GM06990 (cell line): ENCODE measurements at regions not wholly inside any gene's neighbourhood (a gene's known extent, or its start where the extent isn't known, plus 50 kb on each side); places are given as distances from the start of the nearest gene placed in this dataset.

Experiments
- DNase-seq: peaks from one replicate; pipeline ENCODE4 v3.0.0-alpha.2; 2011; ENCODE audit not compliant: insufficient read length; ENCODE audit errors: extremely low read depth
- H3K27me3 ChIP-seq: replicated peaks from 2 replicates; pipeline ENCODE4 v1.6.0; 2011; ENCODE audit warnings: low read length; ENCODE audit not compliant: control insufficient read depth, insufficient read depth
- H3K36me3 ChIP-seq: 2 replicates; pipeline ENCODE4 v1.5.1; 2011; ENCODE audit warnings: low read length; ENCODE audit not compliant: control insufficient read depth, insufficient read depth
- H3K4me3 ChIP-seq: replicated peaks from 2 replicates; pipeline ENCODE4 v1.5.1; 2011; ENCODE audit warnings: low read depth, mild to moderate bottlenecking, control low read depth, low read length
- TF ChIP-seq, protein P1 (sequence below): IDR thresholded peaks from 2 replicates; pipeline ENCODE4 v1.5.1; 2011; ENCODE audit warnings: low read length, control low read depth, mild to moderate bottlenecking, inconsistent platforms; ENCODE audit not compliant: insufficient read depth, poor library complexity, severe bottlenecking

DNA sequence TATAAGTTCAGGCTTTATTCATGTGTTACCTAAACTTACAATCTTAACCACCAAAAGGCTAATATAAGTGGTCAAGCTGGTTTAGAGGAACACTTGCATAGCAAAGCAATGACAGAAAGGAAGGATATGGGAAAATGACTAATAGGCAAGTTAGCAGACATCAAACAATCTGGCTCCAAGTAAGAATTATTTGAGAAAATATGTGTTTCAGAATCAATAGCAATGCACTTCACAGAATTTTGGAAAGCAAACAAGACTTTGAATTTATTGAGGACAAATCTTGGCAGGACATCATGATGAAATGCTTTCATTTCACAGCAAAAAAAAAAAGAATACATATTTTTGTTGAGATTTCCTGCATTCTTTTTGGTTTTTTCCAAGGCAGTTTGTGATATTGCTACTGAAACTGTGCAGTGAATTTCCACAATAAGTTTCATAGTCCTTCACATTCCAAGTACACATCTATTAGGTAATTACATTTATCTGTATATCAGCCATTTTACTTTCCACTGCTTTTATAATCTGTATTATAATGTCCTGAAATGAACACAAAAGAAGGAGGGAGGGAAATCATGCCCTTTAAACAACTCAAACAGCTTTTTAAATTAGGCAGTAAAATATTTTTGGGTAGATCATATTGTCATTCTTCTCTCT lies 417.9 kb downstream of the NR2F1-AS1 start:
- Histone ChIP-seq H3K4me3 (no peak overlapping the region), H3K36me3 (no peaks in the 10 kb centered on the region), H3K27me3 (no peaks in the 10 kb centered on the region; the same call in 1 of the 2 replicates)
- TF ChIP-seq, protein P1, sequence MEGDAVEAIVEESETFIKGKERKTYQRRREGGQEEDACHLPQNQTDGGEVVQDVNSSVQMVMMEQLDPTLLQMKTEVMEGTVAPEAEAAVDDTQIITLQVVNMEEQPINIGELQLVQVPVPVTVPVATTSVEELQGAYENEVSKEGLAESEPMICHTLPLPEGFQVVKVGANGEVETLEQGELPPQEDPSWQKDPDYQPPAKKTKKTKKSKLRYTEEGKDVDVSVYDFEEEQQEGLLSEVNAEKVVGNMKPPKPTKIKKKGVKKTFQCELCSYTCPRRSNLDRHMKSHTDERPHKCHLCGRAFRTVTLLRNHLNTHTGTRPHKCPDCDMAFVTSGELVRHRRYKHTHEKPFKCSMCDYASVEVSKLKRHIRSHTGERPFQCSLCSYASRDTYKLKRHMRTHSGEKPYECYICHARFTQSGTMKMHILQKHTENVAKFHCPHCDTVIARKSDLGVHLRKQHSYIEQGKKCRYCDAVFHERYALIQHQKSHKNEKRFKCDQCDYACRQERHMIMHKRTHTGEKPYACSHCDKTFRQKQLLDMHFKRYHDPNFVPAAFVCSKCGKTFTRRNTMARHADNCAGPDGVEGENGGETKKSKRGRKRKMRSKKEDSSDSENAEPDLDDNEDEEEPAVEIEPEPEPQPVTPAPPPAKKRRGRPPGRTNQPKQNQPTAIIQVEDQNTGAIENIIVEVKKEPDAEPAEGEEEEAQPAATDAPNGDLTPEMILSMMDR: no peak
- DNase-seq: no peak

DNA sequence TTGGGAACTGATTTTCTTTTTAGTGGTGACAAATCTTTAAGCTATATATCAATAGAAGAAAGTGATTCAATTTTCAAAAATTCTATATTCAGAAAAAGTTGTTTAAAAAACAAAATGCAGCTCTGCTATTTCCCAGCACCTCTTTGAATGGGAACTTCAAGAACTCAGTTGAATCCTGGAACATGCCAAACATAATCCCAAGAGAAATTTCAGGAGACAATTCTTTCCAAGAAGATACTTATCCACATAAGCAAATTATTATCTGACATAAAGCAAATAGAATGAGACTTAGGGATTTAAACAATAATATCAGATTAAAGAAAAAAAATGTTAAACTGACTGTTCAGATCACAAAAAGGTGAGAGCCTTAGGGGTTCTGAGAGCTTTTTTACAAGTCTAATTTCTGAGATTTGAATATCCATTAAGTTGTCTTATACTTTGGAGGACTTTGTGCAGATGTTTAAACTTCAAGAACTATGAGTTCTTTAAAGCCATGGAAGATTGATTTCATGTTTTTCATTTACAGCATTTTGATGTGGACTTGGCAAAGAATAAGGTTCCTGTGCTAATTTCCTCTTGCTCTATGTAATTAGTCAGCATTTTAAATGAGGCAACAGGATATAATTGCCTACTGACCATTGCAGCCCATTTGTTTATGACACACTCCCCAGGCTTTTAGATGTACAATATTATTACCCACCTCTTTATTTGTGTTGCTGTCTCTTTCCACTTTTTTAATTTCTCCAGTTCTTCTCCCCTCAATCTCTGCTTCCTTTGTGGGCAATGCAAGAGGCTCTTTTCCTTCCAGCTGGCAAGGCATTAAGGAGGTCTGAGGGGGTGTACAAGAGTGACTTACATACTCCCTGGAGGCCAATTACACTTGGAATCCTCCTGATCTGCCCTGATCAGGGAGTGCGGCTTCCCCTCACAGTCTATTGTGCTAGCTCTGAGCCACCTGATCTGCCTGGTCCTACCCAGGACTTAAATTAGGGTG lies 419.1 kb downstream of the NR2F1-AS1 start:
- H3K4me3 ChIP-seq: no peak overlapping the region
- DNase-seq: no peak
- no peaks in the 10 kb centered on the region; the same call in 1 of the 2 replicates for H3K27me3 ChIP-seq
- H3K36me3 ChIP-seq: no peaks in the 10 kb centered on the region
- TF ChIP-seq, protein P1: no peak

DNA sequence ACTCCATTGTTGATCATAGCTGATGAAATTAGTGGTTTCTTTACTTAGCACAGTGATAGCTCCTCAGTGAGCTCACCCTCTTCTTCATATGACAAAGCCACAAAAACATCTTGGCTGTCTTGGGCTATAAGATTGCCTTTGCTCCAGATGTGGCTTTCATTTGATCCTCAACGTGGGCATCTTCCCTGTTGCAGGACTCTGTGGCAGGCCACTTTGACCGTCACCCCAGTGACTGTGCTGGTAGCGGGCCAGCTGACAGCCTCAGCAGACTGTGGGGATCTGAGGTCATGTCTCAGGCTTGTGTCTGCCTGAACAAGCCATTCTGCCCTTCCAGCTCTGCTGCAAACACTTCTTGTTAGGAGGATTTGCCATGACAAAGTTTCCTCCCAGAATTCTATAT lies 422.2 kb downstream of the NR2F1-AS1 start:
- TF ChIP-seq, protein P1: no peak
- Histone ChIP-seq H3K27me3 (no peaks in the 10 kb centered on the region; the same call in 1 of the 2 replicates), H3K36me3 (no peaks in the 10 kb centered on the region), H3K4me3 (no peak overlapping the region)
- DNase-seq: no peak

DNA sequence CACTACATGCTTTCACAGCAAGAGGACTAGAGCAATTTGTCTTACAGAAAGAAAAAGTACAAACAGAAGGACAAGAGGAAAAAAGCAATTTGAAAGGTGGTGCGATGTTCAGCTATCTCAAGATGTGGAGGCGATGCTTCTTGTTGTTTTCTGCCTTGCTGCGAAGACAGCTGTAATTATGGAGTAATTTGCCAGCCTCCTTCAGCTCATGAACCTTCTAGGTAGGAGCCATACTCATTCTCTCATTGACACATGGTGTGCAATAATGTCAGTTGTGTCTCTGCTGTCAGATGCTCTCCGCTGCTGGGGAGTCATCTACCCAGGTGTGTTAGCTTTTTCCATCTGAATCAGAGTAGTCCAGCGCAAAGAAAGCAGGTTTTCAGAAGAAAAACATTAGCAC lies 424.5 kb downstream of the NR2F1-AS1 start:
- TF ChIP-seq, protein P1: no peak
- DNase-seq: no peak

DNA sequence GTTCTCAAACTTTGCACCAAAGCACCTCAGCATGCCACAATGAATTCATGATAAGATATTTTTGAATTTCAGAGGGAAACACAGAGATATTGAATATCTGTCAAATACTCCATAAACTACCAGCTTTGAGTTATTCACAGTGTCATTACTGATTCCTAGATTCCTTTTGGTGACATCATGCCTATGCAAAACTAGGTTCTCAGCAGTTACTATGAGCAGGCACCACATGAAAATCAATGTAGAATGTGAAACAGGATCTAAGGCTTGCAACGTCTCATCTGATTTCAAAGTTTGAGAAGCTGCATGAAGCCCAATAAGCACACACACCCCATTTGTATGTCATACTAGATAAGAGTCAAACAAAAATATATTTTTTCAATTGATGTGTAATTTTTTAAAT lies 426.5 kb downstream of the NR2F1-AS1 start:
- TF ChIP-seq, protein P1: no peak
- Histone ChIP-seq H3K36me3 (no peaks in the 10 kb centered on the region), H3K4me3 (no peak overlapping the region), H3K27me3 (no peaks in the 10 kb centered on the region; the same call in 1 of the 2 replicates)
- no peak for DNase-seq

More for the DNA sequence above, 424.5 kb downstream of the NR2F1-AS1 start:
- Histone ChIP-seq H3K36me3 (no peaks in the 10 kb centered on the region), H3K4me3 (no peak overlapping the region), H3K27me3 (no peaks in the 10 kb centered on the region; the same call in 1 of the 2 replicates)
